ENCODE measurements at regions not wholly inside any gene's neighbourhood (a gene's known extent, or its start where the extent isn't known, plus 50 kb on each side); places are given as distances from the start of the nearest gene placed in this dataset.

DNA sequence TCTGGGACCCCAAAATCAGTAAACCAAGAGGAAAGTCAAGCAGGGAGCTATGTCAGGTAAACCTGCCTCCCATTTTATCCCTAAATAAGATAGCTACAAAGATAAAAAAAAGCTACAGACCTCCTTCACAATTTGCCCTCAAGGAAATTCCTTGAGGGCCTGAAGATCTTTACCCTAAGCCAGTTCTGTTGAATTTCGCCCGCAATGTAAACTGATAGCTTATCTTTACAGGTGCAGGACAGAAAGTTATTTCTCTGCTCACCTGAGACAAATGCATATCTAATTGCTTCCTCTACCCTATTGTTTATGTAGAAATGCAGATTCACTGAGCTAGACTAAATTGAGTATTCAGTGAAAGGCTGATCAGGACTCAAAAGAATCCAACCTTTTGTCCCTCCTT is 153.4 kb upstream of the CHRM3 start:
- Histone ChIP-seq H3K4me1 (ENCODE audit: insufficient read depth, low read length) (peaks cover 4% of the 10 kb centered on the region; the same call in 1 of the 2 replicates), H2BK120ac (ENCODE audit: low read depth, low read length, poor library complexity, severe bottlenecking) (no peak overlapping the region), H3K27me3 (ENCODE audit: insufficient read depth, low read length) (no peaks in the 10 kb centered on the region), H2AFZ (ENCODE audit: low read length) (no peak overlapping the region), H3K4me2 (ENCODE audit: insufficient read depth, insufficient read length, low read length) (no peak overlapping the region), H2BK5ac (ENCODE audit: insufficient read length, low read length) (no peak overlapping the region), H4K91ac (ENCODE audit: insufficient read length, low read depth, low read length) (no peak overlapping the region), H4K20me1 (ENCODE audit: control insufficient read depth, insufficient read depth, insufficient read length) (no peaks in the 10 kb centered on the region), H3K79me1 (ENCODE audit: insufficient read depth, low read depth, low read length, poor library complexity, severe bottlenecking) (no peaks in the 10 kb centered on the region), H3K23ac (ENCODE audit: insufficient read length, low read depth, low read length) (no peak overlapping the region), H4K5ac (ENCODE audit: insufficient read length, low read depth, low read length) (no peak overlapping the region), H3K79me2 (ENCODE audit: insufficient read depth, low read length) (no peaks in the 10 kb centered on the region), H3K9me3 (ENCODE audit: control insufficient read depth, low read depth, low read length) (no peaks in the 10 kb centered on the region), H3K18ac (ENCODE audit: insufficient read length, low read depth, low read length) (no peak overlapping the region), H3K27ac (ENCODE audit: insufficient read length, low read depth, low read length) (no peak overlapping the region), H3K4ac (ENCODE audit: low read depth, low read length) (no peak overlapping the region), H2BK12ac (ENCODE audit: insufficient read length, low read depth, low read length) (no peak overlapping the region), H4K8ac (replicated peaks; ENCODE audit: insufficient read length, low read depth, low read length) (no peak overlapping the region), H2BK15ac (ENCODE audit: low read depth, low read length) (no peak overlapping the region), H2AK5ac (ENCODE audit: insufficient read length, low read length) (no peak overlapping the region), H3K14ac (ENCODE audit: insufficient read depth, low read length) (no peak overlapping the region), H3K23me2 (ENCODE audit: insufficient read length, low read depth, low read length, poor library complexity, severe bottlenecking) (no peaks in the 10 kb centered on the region), H3K56ac (ENCODE audit: insufficient read length, low read depth, low read length) (no peak overlapping the region), H2BK20ac (ENCODE audit: low read depth, low read length, poor library complexity, severe bottlenecking) (no peak overlapping the region), H3K9ac (ENCODE audit: extremely low read depth, insufficient read length, low read length) (no peak overlapping the region), H3T11ph (ENCODE audit: low read length) (no peak overlapping the region)
- Mint-ChIP-seq H3K36me3 (ENCODE audit: insufficient read depth in 1 of 3, low read depth in 3 of 3) (peaks cover 0 to 1% (median 0%) of the 10 kb centered on the region in 3 experiments; a peak in 1 of 7 replicates), H3K4me3 (no peak overlapping the region), H3K4me1 (peaks cover 14 to 19% of the 10 kb centered on the region in 2 experiments), H3K27ac (peak overlapping the region in 1 of 3 experiments; percentile 7; a peak in 2 of 7 replicates), H3K9me3 (no peaks in the 10 kb centered on the region; a peak in 1 of 5 replicates), H3K27me3 (ENCODE audit: low read depth) (no peaks in the 10 kb centered on the region)
- WGBS (ENCODE audit: extremely low coverage, insufficient read length, low lambda C conversion rate) = no CpG with 5 or more reads among the region's 2 CpGs
- TF ChIP-seq, protein P1, sequence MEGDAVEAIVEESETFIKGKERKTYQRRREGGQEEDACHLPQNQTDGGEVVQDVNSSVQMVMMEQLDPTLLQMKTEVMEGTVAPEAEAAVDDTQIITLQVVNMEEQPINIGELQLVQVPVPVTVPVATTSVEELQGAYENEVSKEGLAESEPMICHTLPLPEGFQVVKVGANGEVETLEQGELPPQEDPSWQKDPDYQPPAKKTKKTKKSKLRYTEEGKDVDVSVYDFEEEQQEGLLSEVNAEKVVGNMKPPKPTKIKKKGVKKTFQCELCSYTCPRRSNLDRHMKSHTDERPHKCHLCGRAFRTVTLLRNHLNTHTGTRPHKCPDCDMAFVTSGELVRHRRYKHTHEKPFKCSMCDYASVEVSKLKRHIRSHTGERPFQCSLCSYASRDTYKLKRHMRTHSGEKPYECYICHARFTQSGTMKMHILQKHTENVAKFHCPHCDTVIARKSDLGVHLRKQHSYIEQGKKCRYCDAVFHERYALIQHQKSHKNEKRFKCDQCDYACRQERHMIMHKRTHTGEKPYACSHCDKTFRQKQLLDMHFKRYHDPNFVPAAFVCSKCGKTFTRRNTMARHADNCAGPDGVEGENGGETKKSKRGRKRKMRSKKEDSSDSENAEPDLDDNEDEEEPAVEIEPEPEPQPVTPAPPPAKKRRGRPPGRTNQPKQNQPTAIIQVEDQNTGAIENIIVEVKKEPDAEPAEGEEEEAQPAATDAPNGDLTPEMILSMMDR (conservative IDR thresholded peaks at IDR 0.05) = no peak
- DNase-seq = no peak
